Ishikawa (cell line): ENCODE measurements at regions not wholly inside any gene's neighbourhood (a gene's known extent, or its start where the extent isn't known, plus 50 kb on each side); places are given as distances from the start of the nearest gene placed in this dataset.

ENCODE experiments used
- CEBPB ChIP-seq: IDR thresholded peaks from 2 replicates; pipeline ENCODE4 v1.6.1; 2012
- CREB1 ChIP-seq: IDR thresholded peaks from 2 replicates; pipeline ENCODE4 v1.6.1; 2012; ENCODE audit warnings: low read depth
- MAX ChIP-seq: IDR thresholded peaks from 2 replicates; pipeline ENCODE4 v1.6.1; 2012
- RAD21 ChIP-seq: IDR thresholded peaks from 2 replicates; pipeline ENCODE4 v1.6.1; 2012; ENCODE audit warnings: low read depth
- REST ChIP-seq: IDR thresholded peaks from 2 replicates; pipeline ENCODE4 v1.6.1; 2012; ENCODE audit warnings: low read depth, mild to moderate bottlenecking
- TAF1 ChIP-seq: IDR thresholded peaks from 2 replicates; pipeline ENCODE4 v1.6.1; 2012; ENCODE audit warnings: low read depth, mild to moderate bottlenecking
- TCF12 ChIP-seq: IDR thresholded peaks from 2 replicates; pipeline ENCODE4 v1.6.1; 2012; ENCODE audit warnings: low read depth
- TEAD4 ChIP-seq: IDR thresholded peaks from 2 replicates; pipeline ENCODE4 v1.6.1; 2012
- YY1 ChIP-seq: IDR thresholded peaks from 2 replicates; pipeline ENCODE4 v1.6.1; 2012; ENCODE audit warnings: low read depth

- no peak for TF ChIP-seq CEBPB
- TF ChIP-seq TEAD4, result no peak
- no peak for TF ChIP-seq REST
- TF ChIP-seq TAF1, result no peak
- TF ChIP-seq RAD21, result no peak
- TF ChIP-seq CREB1, result no peak
- no peak for TF ChIP-seq TCF12
- TF ChIP-seq MAX, result no peak
- TF ChIP-seq YY1, result no peak
Measured at GRCh38 chr5:71384706-71385105, 70.7 kb upstream of the BDP1 start.

GRCh38 chr5:71401564-71401963 is 53.9 kb upstream of the BDP1 start:
- TF ChIP-seq REST, result peak; percentile 67
